Neural cell (in vitro differentiated cells): ENCODE measurements at regions not wholly inside any gene's neighbourhood (a gene's known extent, or its start where the extent isn't known, plus 50 kb on each side); places are given as distances from the start of the nearest gene placed in this dataset.

Source experiments
- H2AFZ ChIP-seq: fragments of 200-600, 300-800 bp; sonication (generic), shearing (Covaris generic); 2 replicates; pipeline ENCODE4 v1.6.0; 2014; ENCODE audit warnings: low read depth, mild to moderate bottlenecking, antibody characterized with exemption, low read length, moderate library complexity
- H3F3A ChIP-seq: fragments of 200-600 bp; shearing (Covaris generic); 2 replicates; pipeline ENCODE4 v1.6.1; 2016; ENCODE audit warnings: mild to moderate bottlenecking, moderate library complexity, mixed read lengths, antibody characterized with exemption, low read length; ENCODE audit not compliant: insufficient read depth, poor library complexity, severe bottlenecking
- H3K27ac ChIP-seq: fragments of 200-600, 300-800 bp; sonication (generic), shearing (Covaris generic); 2 replicates; pipeline ENCODE4 v1.5.1; 2014; ENCODE audit warnings: mild to moderate bottlenecking, low read length, moderate library complexity
- H3K27me3 ChIP-seq: fragments of 300-800, 200-600 bp; sonication (generic), shearing (Covaris generic); 2 replicates; pipeline ENCODE4 v1.6.0; 2014; ENCODE audit warnings: mild to moderate bottlenecking, low read depth, low read length, moderate library complexity; ENCODE audit not compliant: insufficient read depth
- H3K36me3 ChIP-seq: fragments of 300-800, 200-600 bp; sonication (generic), shearing (Covaris generic); 2 replicates; pipeline ENCODE4 v1.5.1; 2014; ENCODE audit warnings: mild to moderate bottlenecking, antibody characterized with exemption, low read length, moderate library complexity; ENCODE audit not compliant: insufficient read depth
- H3K4me2 ChIP-seq: fragments of 300-800, 200-600 bp; sonication (generic), shearing (Covaris generic); 2 replicates; pipeline ENCODE4 v1.6.0; 2014; ENCODE audit warnings: mild to moderate bottlenecking, low read length
- H3K4me3 ChIP-seq: fragments of 300-800, 200-600 bp; sonication (generic), shearing (Covaris generic); 2 replicates; pipeline ENCODE4 v1.5.1; 2014; ENCODE audit warnings: mild to moderate bottlenecking, low read length, moderate library complexity
- H3K79me2 ChIP-seq: fragments of 200-600 bp; shearing (Covaris generic); replicated peaks from 2 replicates; pipeline ENCODE4 v1.6.0; 2014; ENCODE audit warnings: mild to moderate bottlenecking, low read length, moderate library complexity; ENCODE audit not compliant: insufficient read depth
- H3K9ac ChIP-seq: fragments of 300-800, 200-600 bp; sonication (generic), shearing (Covaris generic); 2 replicates; pipeline ENCODE4 v1.6.1; 2016; ENCODE audit warnings: mild to moderate bottlenecking, low read length, mixed read lengths
- H3K9me2 ChIP-seq: fragments of 200-600 bp; shearing (Covaris generic); 2 replicates; pipeline ENCODE4 v1.6.1; 2016; ENCODE audit warnings: mild to moderate bottlenecking, low read length, mixed read lengths; ENCODE audit not compliant: insufficient read depth
- H3K9me3 ChIP-seq: fragments of 200-600, 300-800 bp; sonication (generic), shearing (Covaris generic); 2 replicates; pipeline ENCODE4 v1.6.1; 2016; ENCODE audit warnings: mild to moderate bottlenecking, mixed run types, low read length, moderate library complexity, mixed read lengths
- H4K20me1 ChIP-seq: fragments of 200-600 bp; shearing (Covaris generic); 2 replicates; pipeline ENCODE4 v1.6.1; 2016; ENCODE audit warnings: mild to moderate bottlenecking, mixed run types; ENCODE audit not compliant: insufficient read depth
- CTCF ChIP-seq: fragments of 450-650 bp; IDR thresholded peaks from 2 replicates; pipeline ENCODE4 v1.5.1; 2014; ENCODE audit warnings: antibody characterized with exemption, mild to moderate bottlenecking, moderate library complexity; ENCODE audit not compliant: poor library complexity, severe bottlenecking
- EP300 ChIP-seq: fragments of 450-650 bp; conservative IDR thresholded peaks from 2 replicates; pipeline ENCODE4 v1.6.1; 2014; ENCODE audit warnings: antibody characterized with exemption, mild to moderate bottlenecking, moderate library complexity; ENCODE audit not compliant: poor library complexity, severe bottlenecking
- EZH2 ChIP-seq: fragments of 200-600, 300-800 bp; shearing (Covaris generic), sonication (generic); IDR thresholded peaks from 2 replicates; pipeline ENCODE4 v1.6.1; 2014; ENCODE audit warnings: antibody characterized with exemption, low read length, borderline replicate concordance, mild to moderate bottlenecking; ENCODE audit not compliant: insufficient read depth, poor library complexity, severe bottlenecking
- MXI1 ChIP-seq: fragments of 450-650 bp; conservative IDR thresholded peaks from 2 replicates; pipeline ENCODE4 v1.6.1; 2014; ENCODE audit warnings: antibody characterized with exemption, mild to moderate bottlenecking; ENCODE audit not compliant: poor library complexity, severe bottlenecking
- POLR2AphosphoS5 ChIP-seq: IDR thresholded peaks from 2 replicates; pipeline ENCODE4 v1.6.1; 2012
- RAD21 ChIP-seq: fragments of 450-650 bp; conservative IDR thresholded peaks from 2 replicates; pipeline ENCODE4 v1.6.1; 2014; ENCODE audit warnings: antibody characterized with exemption, mild to moderate bottlenecking, moderate library complexity
- REST ChIP-seq: IDR thresholded peaks from 2 replicates; pipeline ENCODE4 v1.6.1; 2012; ENCODE audit warnings: borderline replicate concordance
- SMC3 ChIP-seq: fragments of 450-650 bp; conservative IDR thresholded peaks from 2 replicates; pipeline ENCODE4 v1.6.1; 2014; ENCODE audit warnings: antibody characterized with exemption, mild to moderate bottlenecking, moderate library complexity; ENCODE audit not compliant: poor library complexity
- TAF1 ChIP-seq: IDR thresholded peaks from 2 replicates; pipeline ENCODE4 v1.6.1; 2012; ENCODE audit warnings: low read depth

DNA sequence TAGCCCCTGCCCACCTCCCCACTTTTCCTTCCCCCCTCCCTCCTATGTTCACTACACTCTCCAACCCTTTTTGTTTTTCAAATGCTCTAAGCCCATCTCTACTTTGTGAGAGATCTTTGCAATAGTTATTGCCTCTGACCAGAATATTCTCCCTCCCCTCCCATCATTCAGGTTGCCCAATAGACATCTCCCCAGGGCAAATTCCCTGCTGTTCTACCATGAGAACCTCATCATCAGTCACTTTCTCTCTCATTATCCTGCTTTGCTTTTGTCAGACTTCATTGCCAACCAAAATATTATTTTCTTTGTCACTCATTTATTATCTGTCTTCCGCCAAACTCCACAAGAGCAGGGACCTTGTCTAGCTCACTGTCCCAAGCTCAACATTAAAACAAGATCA lies 268.2 kb upstream of the PPARGC1A start:
- Histone ChIP-seq H3K4me3 (no peak overlapping the region), H2AFZ (no peak overlapping the region), H3K4me2 (no peak overlapping the region), H3K9me2 (no peaks in the 10 kb centered on the region), H3F3A (no peaks in the 10 kb centered on the region), H4K20me1 (no peaks in the 10 kb centered on the region), H3K79me2 (no peaks in the 10 kb centered on the region), H3K27ac (no peak overlapping the region), H3K36me3 (no peaks in the 10 kb centered on the region), H3K27me3 (no peaks in the 10 kb centered on the region), H3K9ac (no peak overlapping the region), H3K9me3 (no peaks in the 10 kb centered on the region)
- TF ChIP-seq EP300, result no peak
- no peak for TF ChIP-seq MXI1
- TF ChIP-seq POLR2AphosphoS5, result no peak
- no peak for TF ChIP-seq CTCF
- TF ChIP-seq TAF1, result no peak
- TF ChIP-seq SMC3, result no peak
- TF ChIP-seq REST, result no peak
- no peak for TF ChIP-seq EZH2
- TF ChIP-seq RAD21, result no peak

DNA sequence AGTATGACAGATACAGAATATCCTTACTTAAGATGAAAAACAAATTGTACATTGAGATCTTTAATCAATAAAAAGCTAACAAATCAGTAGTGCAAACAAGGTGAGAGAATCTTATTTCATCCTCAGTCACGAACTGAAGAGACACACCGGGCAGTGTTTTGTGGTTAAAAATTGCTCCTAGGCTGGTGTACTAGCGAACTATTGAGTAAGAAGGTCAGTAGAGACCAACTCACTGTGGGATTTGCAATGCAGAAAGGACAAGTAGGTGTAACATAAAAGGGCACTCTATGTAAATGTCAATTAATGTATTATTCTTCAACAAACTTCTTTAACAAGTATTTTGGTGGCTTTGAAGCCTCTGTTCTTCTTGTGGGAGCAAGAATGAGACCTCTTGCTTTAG lies 260.2 kb upstream of the PPARGC1A start:
- TF ChIP-seq RAD21 (no peak), REST (no peak), POLR2AphosphoS5 (no peak), TAF1 (no peak), MXI1 (no peak), EZH2 (no peak), EP300 (no peak), CTCF (no peak), SMC3 (no peak)

More for the DNA sequence above, 260.2 kb upstream of the PPARGC1A start:
- no peaks in the 10 kb centered on the region for H3K27me3 ChIP-seq
- H3F3A ChIP-seq, result no peaks in the 10 kb centered on the region
- H2AFZ ChIP-seq, result no peak overlapping the region
- no peak overlapping the region for H3K27ac ChIP-seq
- H3K9me2 ChIP-seq, result no peaks in the 10 kb centered on the region
- H3K9ac ChIP-seq, result no peak overlapping the region
- H3K79me2 ChIP-seq, result no peaks in the 10 kb centered on the region
- H3K4me2 ChIP-seq, result no peak overlapping the region
- H3K36me3 ChIP-seq, result no peaks in the 10 kb centered on the region
- no peaks in the 10 kb centered on the region for H3K9me3 ChIP-seq
- H3K4me3 ChIP-seq, result no peak overlapping the region
- H4K20me1 ChIP-seq, result no peaks in the 10 kb centered on the region
